Cardiac septum (tissue), 1 donor: ENCODE measurements at regions not wholly inside any gene's neighbourhood (a gene's known extent, or its start where the extent isn't known, plus 50 kb on each side); places are given as distances from the start of the nearest gene placed in this dataset.
"Not testable (repeated sequence)": the region's sequence is repeated elsewhere in the genome, so short reads cannot be mapped to it uniquely, and the experiment has no call there.

Experiments used
- DNase-seq: peaks from one replicate; pipeline ENCODE4 v3.0.0-alpha.2; 2020; ENCODE audit warnings: low spot score
- intact Hi-C: fragments of 100-400 bp; cut with DNase I; formaldehyde crosslinking; loops from one replicate; pipeline ENCODE4 v1.14.0; 2022
- donor health status: DM: no; HTN: no; CAD: no.

DNA sequence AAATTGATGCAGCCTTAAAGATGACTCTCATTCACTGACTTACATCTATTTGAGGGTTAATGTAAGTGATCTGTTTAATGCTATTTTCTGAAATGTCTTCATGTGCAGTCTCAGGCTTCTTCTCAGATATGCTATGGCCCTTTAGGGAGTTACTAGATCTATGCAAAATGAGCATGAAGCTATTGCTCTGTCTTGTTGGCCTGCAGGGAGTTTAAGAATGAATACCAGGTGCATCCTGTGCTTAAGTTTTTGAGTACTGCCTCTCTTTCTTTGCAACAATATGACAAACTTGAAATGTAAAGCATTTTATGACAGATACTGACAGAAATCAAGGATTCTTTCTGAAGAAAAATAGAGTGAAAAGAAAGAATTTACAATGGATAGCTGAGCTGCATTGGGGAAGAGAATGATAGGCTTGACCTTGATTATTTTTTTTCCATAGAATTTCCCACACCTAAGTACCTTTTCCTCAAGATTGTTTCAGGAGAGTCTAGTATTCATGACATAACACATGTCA, 1058.3 kb upstream of the TMEFF2 start:
- intact Hi-C loops = no loop called here

DNA sequence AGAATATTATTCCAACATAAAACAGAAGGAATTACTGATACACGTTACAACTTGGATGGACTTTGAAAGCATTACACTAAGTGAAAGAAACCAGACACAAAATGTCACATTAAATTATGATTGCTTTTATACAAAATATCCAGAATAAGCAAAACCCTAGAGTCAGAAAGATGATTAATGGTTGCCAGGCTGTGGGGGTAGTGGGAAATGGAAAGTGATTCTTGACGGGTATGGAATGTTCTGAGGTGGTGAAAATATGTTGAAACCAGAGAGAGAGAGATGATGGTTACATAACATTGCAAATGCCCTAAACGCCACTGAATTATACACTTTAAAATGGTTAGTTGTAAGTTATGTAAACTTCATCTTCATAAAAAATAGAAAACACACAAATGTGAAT, 1057.2 kb upstream of the TMEFF2 start:
- intact Hi-C loops = no loop called here
- no peak for DNase-seq

More for the DNA sequence above, 1058.3 kb upstream of the TMEFF2 start:
- no peak for DNase-seq

- DNase-seq = no peak
- intact Hi-C loops = no loop called here
These were observed 1055.7 kb upstream of the TMEFF2 start for GRCh38 chr2:193250389-193250788.

GRCh38 chr2:193240752-193241151, 1046.0 kb upstream of the TMEFF2 start:
- intact Hi-C loops = no loop called here
- no peak for DNase-seq

DNA sequence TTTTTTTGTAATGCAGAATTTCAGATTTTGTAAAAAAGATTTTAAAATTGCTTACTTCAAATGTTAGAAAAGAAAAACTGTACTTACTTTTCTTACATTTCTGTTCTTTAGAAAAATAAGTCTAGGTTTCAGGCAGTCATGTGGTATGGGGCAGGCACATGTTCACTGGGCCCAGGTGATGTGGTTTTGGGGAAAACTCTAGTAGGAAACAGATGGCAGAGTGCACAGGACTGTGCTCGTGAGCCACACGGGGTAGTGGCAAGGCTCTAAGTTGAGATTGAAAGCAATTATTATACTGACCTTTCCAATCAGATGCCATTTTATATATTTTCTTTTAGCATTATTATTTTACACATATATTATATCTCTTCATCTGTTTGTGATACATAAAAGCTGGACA, 1036.9 kb upstream of the TMEFF2 start:
- intact Hi-C loops = no loop called here
- DNase-seq = no peak

DNA sequence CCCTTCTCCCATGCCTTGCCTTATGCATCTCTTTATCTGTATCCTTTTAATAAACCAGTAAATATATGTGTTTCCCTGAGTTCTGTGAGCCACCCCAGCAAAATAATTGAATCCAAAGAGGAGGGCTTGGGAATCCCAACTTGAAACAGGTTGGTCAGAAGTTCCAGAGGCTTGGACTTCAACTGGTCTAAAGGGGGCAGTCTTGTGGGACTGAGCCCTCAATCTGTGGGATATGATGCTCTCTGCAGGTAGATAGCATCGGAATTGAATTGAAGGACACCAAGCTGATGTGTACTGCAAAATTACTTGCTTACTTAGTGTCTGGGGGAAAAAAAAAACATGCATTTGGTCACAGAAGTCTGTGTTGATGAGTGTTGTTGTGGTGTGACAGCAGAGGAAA, 1033.5 kb upstream of the TMEFF2 start:
- intact Hi-C loops = no loop called here

GRCh38 chr2:193222454-193222853, 1027.7 kb upstream of the TMEFF2 start:
- intact Hi-C loops = no loop called here

More for the DNA sequence above, 1033.5 kb upstream of the TMEFF2 start:
- no peak for DNase-seq

DNA sequence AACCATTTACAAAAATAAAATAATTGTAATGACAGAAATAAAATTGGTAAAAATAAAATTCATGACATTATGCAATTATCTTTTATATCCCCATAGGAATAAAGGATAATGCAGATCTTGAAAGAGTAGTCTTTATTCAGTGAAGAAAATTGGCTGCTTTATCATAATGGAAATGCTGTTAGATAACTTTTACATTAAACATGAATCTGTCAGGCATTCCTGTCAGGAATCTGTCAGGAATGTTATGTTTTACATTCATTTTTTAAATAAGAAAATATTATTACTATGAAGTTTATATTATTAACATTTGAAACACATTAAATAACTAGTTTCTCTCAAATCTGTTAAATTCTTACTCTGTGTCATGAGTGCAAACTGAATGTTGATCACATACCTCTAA, 1024.7 kb upstream of the TMEFF2 start:
- DNase-seq = no peak
- intact Hi-C loops = no loop called here

More at GRCh38 chr2:193222454-193222853, 1027.7 kb upstream of the TMEFF2 start:
- no peak for DNase-seq

GRCh38 chr2:193201583-193201982, 1006.9 kb upstream of the TMEFF2 start:
- intact Hi-C loops = no loop called here
- no peak for DNase-seq

- no peak for DNase-seq
These were observed 1004.6 kb upstream of the TMEFF2 start for GRCh38 chr2:193199322-193199721.

GRCh38 chr2:193187816-193188215, 993.1 kb upstream of the TMEFF2 start:
- no peak for DNase-seq
- intact Hi-C loops = no loop called here

More at GRCh38 chr2:193199322-193199721, 1004.6 kb upstream of the TMEFF2 start:
- intact Hi-C loops = no loop called here

GRCh38 chr2:193170981-193171380, 976.2 kb upstream of the TMEFF2 start:
- DNase-seq, intact Hi-C loops: not testable (repeated sequence)

DNA sequence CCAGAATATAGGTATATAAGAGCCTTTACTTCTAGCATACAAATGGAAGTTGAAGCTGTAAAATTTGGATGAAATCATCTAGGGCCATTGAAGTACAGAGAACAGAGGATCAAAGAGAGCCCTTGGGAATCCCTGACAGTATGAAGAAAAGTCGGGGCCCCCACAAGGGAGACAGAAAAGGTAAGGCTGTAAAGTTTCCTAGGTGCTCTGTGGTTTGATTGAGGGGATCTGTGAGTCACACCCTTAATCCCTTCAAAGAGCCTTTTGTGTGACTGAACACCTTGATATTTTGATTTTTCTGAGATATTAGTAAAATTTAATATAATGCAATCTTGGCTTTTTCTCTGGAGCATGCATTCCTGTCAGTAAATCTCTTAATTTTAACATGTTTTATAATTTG, 961.7 kb upstream of the TMEFF2 start:
- no peak for DNase-seq
- intact Hi-C loops = no loop called here

DNA sequence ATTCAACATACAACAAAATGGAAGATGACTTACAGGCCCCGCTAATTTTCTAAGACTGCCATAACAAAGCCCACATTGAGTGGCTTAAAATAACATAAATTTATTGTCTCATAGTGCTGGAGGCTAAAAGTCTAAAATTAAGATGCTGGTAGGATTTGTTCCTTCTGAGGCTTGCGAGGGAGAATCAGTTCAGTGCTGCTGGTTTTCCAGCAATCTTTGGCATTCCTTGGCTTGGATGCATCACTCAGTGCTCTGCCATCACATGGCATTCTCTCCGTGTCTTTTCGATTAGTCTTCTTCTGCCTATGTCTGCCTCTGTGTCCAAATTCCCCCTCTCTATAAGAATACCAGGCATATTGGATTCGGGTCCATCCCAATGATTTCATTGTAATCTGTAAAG, 959.3 kb upstream of the TMEFF2 start:
- no peak for DNase-seq
- intact Hi-C loops = no loop called here

- no peak for DNase-seq
- intact Hi-C loops = no loop called here
These were observed 958.8 kb upstream of the TMEFF2 start for GRCh38 chr2:193153576-193153975.

GRCh38 chr2:193142467-193142866, 947.7 kb upstream of the TMEFF2 start:
- DNase-seq, intact Hi-C loops: not testable (repeated sequence)

DNA sequence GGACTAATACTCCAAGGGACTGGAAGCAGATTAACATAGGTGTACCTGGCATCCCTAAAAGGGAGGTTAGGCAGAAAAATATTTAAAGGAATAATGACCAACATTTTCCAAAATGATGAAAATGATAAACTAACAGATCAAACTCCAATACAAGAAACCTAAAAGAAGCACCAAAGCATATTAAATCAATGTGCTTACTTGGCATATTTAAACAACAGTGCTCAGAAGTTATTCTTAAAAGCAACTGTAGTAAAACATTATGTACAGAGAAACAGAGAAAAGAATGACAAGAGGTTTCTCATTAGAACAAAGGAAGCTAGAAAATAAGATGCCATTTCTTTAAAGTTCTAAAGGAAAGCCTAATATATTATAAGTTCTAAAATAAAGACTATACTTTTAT, 947.3 kb upstream of the TMEFF2 start:
- DNase-seq = no peak
- intact Hi-C loops = no loop called here

DNA sequence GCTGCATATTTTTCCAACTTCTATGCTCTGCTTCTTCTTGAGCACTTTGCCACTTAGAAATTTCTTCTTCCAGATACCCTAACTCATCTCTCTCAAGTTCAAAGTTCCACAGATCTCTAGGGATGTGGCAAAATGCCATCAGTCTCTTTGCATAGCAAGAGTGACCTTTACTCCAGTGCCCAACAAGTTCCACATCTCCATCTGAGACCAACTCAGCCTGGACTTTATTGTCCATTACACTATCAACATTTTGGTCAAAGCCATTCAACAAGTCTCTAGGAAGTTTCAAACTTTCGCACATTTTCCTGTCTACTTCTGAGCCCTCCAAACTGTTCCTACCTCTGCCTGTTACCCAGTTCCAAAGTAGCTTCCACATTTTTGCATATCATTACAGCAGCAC, 946.2 kb upstream of the TMEFF2 start:
- DNase-seq, intact Hi-C loops: not testable (repeated sequence)

DNA sequence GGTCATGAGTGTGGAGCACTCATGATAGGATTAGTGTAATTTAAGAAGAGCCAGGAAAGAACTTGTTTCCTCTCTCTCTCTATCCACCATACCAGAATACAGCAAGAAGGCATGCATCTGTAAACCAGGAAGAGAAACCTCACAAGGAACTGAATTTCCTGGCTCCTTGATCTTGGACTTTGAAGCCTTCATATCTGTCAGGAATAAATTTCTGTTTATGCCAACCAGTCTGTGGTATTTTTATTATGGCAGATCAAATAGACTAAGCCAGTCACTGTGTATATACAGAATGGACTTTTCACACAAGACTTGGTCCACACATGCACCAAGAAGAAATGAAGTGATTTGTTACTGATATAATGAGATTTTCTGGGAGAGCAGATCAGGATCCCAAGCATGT, 930.1 kb upstream of the TMEFF2 start:
- intact Hi-C loops = no loop called here
- DNase-seq = no peak

GRCh38 chr2:193114827-193115226, 920.1 kb upstream of the TMEFF2 start:
- intact Hi-C loops = no loop called here
- no peak for DNase-seq

- DNase-seq = no peak
- intact Hi-C loops = no loop called here
These were observed 918.3 kb upstream of the TMEFF2 start for GRCh38 chr2:193112986-193113385.

DNA sequence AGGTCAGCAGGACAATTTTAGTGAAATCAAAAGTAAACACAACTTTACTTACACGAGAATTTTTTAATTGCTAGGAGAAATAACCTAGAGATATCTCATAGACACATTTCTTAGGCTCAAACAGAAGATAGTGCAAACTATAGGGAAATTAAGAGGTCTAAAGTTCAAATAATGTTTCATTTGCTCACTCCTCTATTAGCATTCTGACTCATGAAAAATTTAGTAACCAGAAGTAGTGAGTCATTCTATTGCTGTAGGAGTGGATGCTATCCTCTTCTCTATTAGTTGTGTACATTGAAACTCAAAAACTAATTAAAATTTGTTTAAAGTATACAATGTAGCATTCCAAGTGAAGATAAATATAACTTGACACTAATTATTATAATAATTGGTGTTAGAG, 908.3 kb upstream of the TMEFF2 start:
- intact Hi-C loops = no loop called here
- no peak for DNase-seq
